Daoy (cell line): ENCODE measurements at regions not wholly inside any gene's neighbourhood (a gene's known extent, or its start where the extent isn't known, plus 50 kb on each side); places are given as distances from the start of the nearest gene placed in this dataset.
"Not testable (repeated sequence)": the region's sequence is repeated elsewhere in the genome, so short reads cannot be mapped to it uniquely, and the experiment has no call there.

Experiments used
- DNase-seq: peaks from one replicate; pipeline ENCODE4 v3.0.0-alpha.2; 2015; ENCODE audit warnings: low read depth

- no peak for DNase-seq
Observed at GRCh38 chrX:37904833-37905232, 57.5 kb upstream of the DYNLT3 start.

- peak; percentile 66 for DNase-seq
Observed at GRCh38 chrX:37905436-37906147, 58.2 kb upstream of the DYNLT3 start.

GRCh38 chrX:37906357-37906756, 59.0 kb upstream of the DYNLT3 start:
- no peak for DNase-seq

GRCh38 chrX:37910186-37910585, 62.8 kb upstream of the DYNLT3 start:
- DNase-seq: no peak

- peak; percentile 65 for DNase-seq
Observed at GRCh38 chrX:37912304-37912703, 64.9 kb upstream of the DYNLT3 start.

GRCh38 chrX:37912777-37913176, 65.4 kb upstream of the DYNLT3 start:
- DNase-seq: no peak

- DNase-seq: no peak
Observed at GRCh38 chrX:37918168-37918567, 70.8 kb upstream of the DYNLT3 start.

- DNase-seq: no peak
Observed at GRCh38 chrX:37918703-37919102, 71.3 kb upstream of the DYNLT3 start.

- DNase-seq: peak; percentile 35
Observed at GRCh38 chrX:37921758-37922157, 74.4 kb upstream of the DYNLT3 start.

- no peak for DNase-seq
Observed at GRCh38 chrX:37922928-37923327, 75.6 kb upstream of the DYNLT3 start.

- DNase-seq: not testable (repeated sequence)
Observed at GRCh38 chrX:37925761-37926160, 78.4 kb upstream of the DYNLT3 start.

GRCh38 chrX:37926700-37927099, 79.3 kb upstream of the DYNLT3 start:
- DNase-seq: peak; percentile 5

GRCh38 chrX:37942170-37942569, 64.2 kb upstream of the SYTL5 start:
- DNase-seq: no peak

GRCh38 chrX:37943554-37944344, 62.6 kb upstream of the SYTL5 start:
- no peak for DNase-seq

GRCh38 chrX:37946197-37946596, 60.2 kb upstream of the SYTL5 start:
- DNase-seq: no peak

- no peak for DNase-seq
Observed at GRCh38 chrX:37955273-37955672, 51.1 kb upstream of the SYTL5 start.

- DNase-seq: no peak
Observed at GRCh38 chrX:37956223-37956622, 50.1 kb upstream of the SYTL5 start.
